IMR-90 (cell line): ENCODE measurements at regions not wholly inside any gene's neighbourhood (a gene's known extent, or its start where the extent isn't known, plus 50 kb on each side); places are given as distances from the start of the nearest gene placed in this dataset.

Source experiments
- ATAC-seq: fragments of 200-7000 bp; cut with Tn5 transposase; 2 replicates; pipeline ENCODE4 v1.9.1; 2020; ENCODE audit warnings: low read depth, mild to moderate bottlenecking, moderate library complexity
- BruUV-seq: library from RNA; stranded (reverse); fragments of 400-500 nt; replicated peaks from 2 replicates; lab custom pipeline; 2021; lab: Mats Ljungman, UMichigan
- CTCF ChIA-PET: fragments of 300-600 bp; formaldehyde crosslinking; extraction: SDS; loops from one replicate; lab custom pipeline; 2021; ENCODE audit warnings: antibody characterized with exemption; lab: Yijun Ruan, JAX
- POLR2A ChIA-PET: fragments of 300-600 bp; sonication (Branson Sonifier 250); formaldehyde crosslinking; loops from one replicate; lab custom pipeline; 2022; ENCODE audit warnings: antibody characterized with exemption; ENCODE audit not compliant: unreplicated experiment; lab: Charles Lee
- DNase-seq: peaks from one replicate; pipeline ENCODE4 v3.0.0; 2013
- H2AFZ ChIP-seq: replicated peaks from 2 replicates; pipeline ENCODE3; 2013; ENCODE audit warnings: low read length, mild to moderate bottlenecking; ENCODE audit not compliant: poor library complexity
- H2AK5ac ChIP-seq: 2 replicates; pipeline ENCODE4 v1.6.1; 2013; ENCODE audit warnings: low read depth, low read length, inconsistent platforms
- H2AK9ac ChIP-seq: replicated peaks from 2 replicates; pipeline ENCODE3; 2013; ENCODE audit warnings: mild to moderate bottlenecking, low read depth, low read length, moderate library complexity; ENCODE audit not compliant: poor library complexity
- H2BK120ac ChIP-seq: 2 replicates; pipeline ENCODE4 v1.6.1; 2013; ENCODE audit warnings: low read depth, low read length, inconsistent platforms
- H2BK15ac ChIP-seq: 3 replicates; pipeline ENCODE4 v1.6.1; 2013; ENCODE audit warnings: low read depth, low read length, inconsistent platforms
- H2BK20ac ChIP-seq: 2 replicates; pipeline ENCODE4 v1.6.1; 2013; ENCODE audit warnings: low read depth, mild to moderate bottlenecking, inconsistent platforms, low read length, moderate library complexity
- H2BK5ac ChIP-seq: 2 replicates; pipeline ENCODE4 v1.6.1; 2013; ENCODE audit warnings: mild to moderate bottlenecking, low read depth, low read length, inconsistent platforms; ENCODE audit not compliant: poor library complexity, severe bottlenecking
- H3K14ac ChIP-seq: replicated peaks from 2 replicates; pipeline ENCODE4 v1.6.1; 2013; ENCODE audit warnings: low read depth, low read length, inconsistent platforms
- H3K18ac ChIP-seq: 2 replicates; pipeline ENCODE4 v1.6.1; 2013; ENCODE audit warnings: low read depth, low read length, control low read depth
- H3K23ac ChIP-seq: 2 replicates; pipeline ENCODE4 v1.6.1; 2013; ENCODE audit warnings: low read depth, low read length, inconsistent platforms
- H3K27ac ChIP-seq: 2 replicates; pipeline ENCODE4 v1.5.1; 2013; ENCODE audit warnings: mild to moderate bottlenecking, control low read depth, low read length; ENCODE audit not compliant: insufficient read depth
- H3K27me3 ChIP-seq: 2 replicates; pipeline ENCODE4 v1.6.1; 2013; ENCODE audit warnings: low read length; ENCODE audit not compliant: control insufficient read depth, insufficient read depth
- H3K36me3 ChIP-seq: 2 replicates; pipeline ENCODE4 v1.6.1; 2013; ENCODE audit warnings: low read length, mixed read lengths; ENCODE audit not compliant: control insufficient read depth, insufficient read depth
- H3K4ac ChIP-seq: 2 replicates; pipeline ENCODE4 v1.6.1; 2013; ENCODE audit warnings: low read depth, low read length, inconsistent platforms
- H3K4me1 ChIP-seq: 2 replicates; pipeline ENCODE4 v1.6.1; 2013; ENCODE audit warnings: low read length, mixed read lengths; ENCODE audit not compliant: control insufficient read depth, insufficient read depth
- H3K4me2 ChIP-seq: 2 replicates; pipeline ENCODE4 v1.6.1; 2013; ENCODE audit warnings: low read depth, mild to moderate bottlenecking, control low read depth, low read length, moderate library complexity
- H3K4me3 ChIP-seq: 2 replicates; pipeline ENCODE4 v1.5.1; 2013; ENCODE audit warnings: low read depth, mild to moderate bottlenecking, control low read depth, low read length, moderate library complexity; ENCODE audit not compliant: insufficient read depth
- H3K56ac ChIP-seq: 2 replicates; pipeline ENCODE4 v1.6.1; 2013; ENCODE audit warnings: low read length, inconsistent platforms; ENCODE audit not compliant: insufficient read depth; ENCODE audit errors: extremely low read depth
- H3K79me1 ChIP-seq, 2 experiments: 2 replicates each; pipeline ENCODE4 v1.6.1; 2013; ENCODE audit warnings: low read length in 2 of 2, inconsistent platforms in 1 of 2, low read depth in 1 of 2
- H3K9ac ChIP-seq: 2 replicates; pipeline ENCODE4 v1.6.1; 2013; ENCODE audit warnings: low read depth, low read length, control low read depth
- H3K9me1 ChIP-seq: 2 replicates; pipeline ENCODE4 v1.6.1; 2013; ENCODE audit warnings: low read length, inconsistent platforms; ENCODE audit not compliant: insufficient read depth
- H3K9me3 ChIP-seq: 2 replicates; pipeline ENCODE4 v1.6.1; 2013; ENCODE audit warnings: low read length; ENCODE audit not compliant: control insufficient read depth, insufficient read depth
- H4K20me1 ChIP-seq: 2 replicates; pipeline ENCODE4 v1.6.1; 2013; ENCODE audit warnings: low read length, inconsistent platforms; ENCODE audit not compliant: insufficient read depth
- H4K5ac ChIP-seq: 2 replicates; pipeline ENCODE4 v1.6.1; 2013; ENCODE audit warnings: mild to moderate bottlenecking, low read depth, low read length, control low read depth
- H4K8ac ChIP-seq, 2 experiments: 2 replicates each; pipeline ENCODE4 v1.6.1; 2013; ENCODE audit warnings: low read depth in 2 of 2, low read length in 2 of 2, control low read depth in 1 of 2, inconsistent platforms in 1 of 2
- H4K91ac ChIP-seq: 2 replicates; pipeline ENCODE4 v1.6.1; 2013; ENCODE audit warnings: low read depth, low read length, inconsistent platforms; ENCODE audit not compliant: insufficient read depth
- BHLHE40 ChIP-seq: fragments of 150-350 bp; IDR thresholded peaks from 2 replicates; pipeline ENCODE4 v1.6.1; 2016; ENCODE audit warnings: mild to moderate bottlenecking, low read depth, low read length
- CEBPB ChIP-seq: IDR thresholded peaks from 2 replicates; pipeline ENCODE4 v1.6.1; 2012; ENCODE audit warnings: low read depth, low read length, improper control_type of control experiment
- ELK1 ChIP-seq: fragments of 150-350 bp; IDR thresholded peaks from 2 replicates; pipeline ENCODE4 v1.6.1; 2016; ENCODE audit warnings: low read depth, mild to moderate bottlenecking, low read length, moderate library complexity, borderline replicate concordance
- FOS ChIP-seq: fragments of 150-350 bp; IDR thresholded peaks from 2 replicates; pipeline ENCODE4 v1.6.1; 2016; ENCODE audit warnings: low read depth, low read length
- MXI1 ChIP-seq: IDR thresholded peaks from 2 replicates; pipeline ENCODE4 v1.6.1; 2012; ENCODE audit warnings: low read depth, mild to moderate bottlenecking, low read length, moderate library complexity, borderline replicate concordance
- NFE2L2 ChIP-seq: fragments of 150-350 bp; IDR thresholded peaks from 2 replicates; pipeline ENCODE4 v1.6.1; 2016; ENCODE audit warnings: low read depth, mild to moderate bottlenecking, low read length
- POLR2A ChIP-seq: IDR thresholded peaks from 2 replicates; pipeline ENCODE4 v1.6.1; 2012; ENCODE audit warnings: mild to moderate bottlenecking, low read depth, low read length
- RFX5 ChIP-seq: IDR thresholded peaks from 2 replicates; pipeline ENCODE4 v1.8.0; 2012; ENCODE audit warnings: low read depth, mild to moderate bottlenecking, low read length, moderate library complexity
- SMC3 ChIP-seq: fragments of 150-350 bp; IDR thresholded peaks from 2 replicates; pipeline ENCODE4 v1.6.1; 2016; ENCODE audit warnings: low read depth, mild to moderate bottlenecking, antibody characterized with exemption, low read length, moderate library complexity
- USF2 ChIP-seq: fragments of 150-350 bp; IDR thresholded peaks from 2 replicates; pipeline ENCODE4 v1.6.1; 2017; ENCODE audit warnings: mild to moderate bottlenecking, antibody characterized with exemption, low read length, low read depth
- WGBS, 2 experiments: methylation state at CpG; one replicate each; pipeline versions ENCODE4 v1.1.5 to v1.1.7; 2013; ENCODE audit warnings: missing lambda C conversion rate in 2 of 2; ENCODE audit not compliant: insufficient read length in 1 of 2; ENCODE audit errors: extremely low coverage in 2 of 2; 5-methylcytosine and 5-hydroxymethylcytosine counted together
- dilution Hi-C: fragments of 300-500 bp; cut with HindIII; formaldehyde crosslinking; loops from one replicate; pipeline ENCODE4 v1.14.3; 2018; ENCODE audit warnings: low sequenced_read_pairs; ENCODE audit not compliant: unreplicated experiment
- in situ Hi-C: fragments of 300-500 bp; cut with MboI; formaldehyde crosslinking; loops from 3 replicates; pipeline ENCODE4 v1.14.3; 2019; ENCODE audit warnings: low sequenced_read_pairs, inconsistent platforms, mixed read lengths
- intact Hi-C: fragments of 100-400 bp; cut with micrococcal nuclease; formaldehyde crosslinking; loops from 2 replicates; pipeline ENCODE4 v1.10.0; 2022

GRCh38 chr3:54034971-54035370 is 87.4 kb upstream of the CACNA2D3 start:
- Histone ChIP-seq H2BK5ac (no peak overlapping the region), H3K4me1 (no peaks in the 10 kb centered on the region), H2AFZ (no peak overlapping the region), H3K14ac (no peak overlapping the region), H4K5ac (no peak overlapping the region), H3K9me3 (peaks cover 17% of the 10 kb centered on the region; the same call in 1 of the 2 replicates), H3K23ac (no peak overlapping the region), H2BK120ac (no peak overlapping the region), H4K91ac (no peak overlapping the region), H3K27me3 (no peaks in the 10 kb centered on the region), H3K4me2 (no peak overlapping the region), H3K4ac (no peak overlapping the region), H3K56ac (no peak overlapping the region), H3K9me1 (no peaks in the 10 kb centered on the region), H2AK5ac (no peak overlapping the region), H3K4me3 (no peak overlapping the region), H3K9ac (no peak overlapping the region), H3K18ac (no peak overlapping the region), H2BK20ac (no peak overlapping the region), H2BK15ac (no peak overlapping the region), H3K79me1 (no peaks in the 10 kb centered on the region), H2AK9ac (no peak overlapping the region), H4K20me1 (no peaks in the 10 kb centered on the region), H3K36me3 (no peaks in the 10 kb centered on the region), H4K8ac (no peak overlapping the region), H3K27ac (no peak overlapping the region)
- WGBS, 2 experiments: no CpG with 5 or more reads among the region's 4 CpGs
- ATAC-seq: no peak
- no TSS peak for BruUV-seq
- dilution Hi-C loops: no loop called here
- no peak for DNase-seq
- TF ChIP-seq ELK1 (no peak), MXI1 (no peak), USF2 (no peak), CEBPB (no peak), POLR2A (no peak), BHLHE40 (no peak), RFX5 (no peak), FOS (no peak), SMC3 (no peak), NFE2L2 (no peak)
- CTCF ChIA-PET: no interaction called here
- POLR2A ChIA-PET: no interaction called here
- intact Hi-C loops: no loop called here
- in situ Hi-C loops: no loop called here
